OCI-LY1 (cell line): ENCODE measurements at regions not wholly inside any gene's neighbourhood (a gene's known extent, or its start where the extent isn't known, plus 50 kb on each side); places are given as distances from the start of the nearest gene placed in this dataset.

ENCODE experiments used
- EZH2 ChIP-seq: fragments of 200-600 bp; sonication (generic), shearing (Covaris generic); IDR thresholded peaks from 2 replicates; pipeline ENCODE4 v1.8.0; 2017; ENCODE audit warnings: borderline replicate concordance, mixed run types, mild to moderate bottlenecking, antibody characterized with exemption, low read length, moderate library complexity, mixed read lengths
- TF ChIP-seq, protein P1 (sequence below): fragments of 200-600 bp; sonication (generic), shearing (Covaris generic); IDR thresholded peaks from 2 replicates; pipeline ENCODE4 v1.5.1; 2017; ENCODE audit warnings: mild to moderate bottlenecking, antibody characterized with exemption, low read length, moderate library complexity, mixed read lengths

DNA sequence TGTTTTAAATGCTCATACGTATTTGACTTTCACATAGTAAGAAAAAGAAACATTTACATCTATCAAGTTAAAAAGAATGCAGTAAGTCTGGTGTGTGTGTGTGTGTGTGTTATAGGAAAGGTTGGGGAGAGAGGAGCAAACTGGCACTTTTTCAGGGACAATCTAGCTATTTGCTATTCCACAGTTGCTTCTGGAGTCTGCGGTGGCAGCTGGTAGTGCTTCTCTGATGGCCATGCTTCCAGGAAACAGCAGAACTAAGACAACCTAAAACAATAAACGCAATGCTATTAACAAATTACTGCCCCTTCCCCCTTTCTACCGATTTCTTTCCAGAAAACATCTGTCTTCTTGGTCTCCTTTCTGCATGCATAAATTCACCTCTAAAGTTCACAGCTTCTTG is 70.0 kb upstream of the CDH10 start:
- TF ChIP-seq, protein P1, sequence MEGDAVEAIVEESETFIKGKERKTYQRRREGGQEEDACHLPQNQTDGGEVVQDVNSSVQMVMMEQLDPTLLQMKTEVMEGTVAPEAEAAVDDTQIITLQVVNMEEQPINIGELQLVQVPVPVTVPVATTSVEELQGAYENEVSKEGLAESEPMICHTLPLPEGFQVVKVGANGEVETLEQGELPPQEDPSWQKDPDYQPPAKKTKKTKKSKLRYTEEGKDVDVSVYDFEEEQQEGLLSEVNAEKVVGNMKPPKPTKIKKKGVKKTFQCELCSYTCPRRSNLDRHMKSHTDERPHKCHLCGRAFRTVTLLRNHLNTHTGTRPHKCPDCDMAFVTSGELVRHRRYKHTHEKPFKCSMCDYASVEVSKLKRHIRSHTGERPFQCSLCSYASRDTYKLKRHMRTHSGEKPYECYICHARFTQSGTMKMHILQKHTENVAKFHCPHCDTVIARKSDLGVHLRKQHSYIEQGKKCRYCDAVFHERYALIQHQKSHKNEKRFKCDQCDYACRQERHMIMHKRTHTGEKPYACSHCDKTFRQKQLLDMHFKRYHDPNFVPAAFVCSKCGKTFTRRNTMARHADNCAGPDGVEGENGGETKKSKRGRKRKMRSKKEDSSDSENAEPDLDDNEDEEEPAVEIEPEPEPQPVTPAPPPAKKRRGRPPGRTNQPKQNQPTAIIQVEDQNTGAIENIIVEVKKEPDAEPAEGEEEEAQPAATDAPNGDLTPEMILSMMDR, result no peak
- TF ChIP-seq EZH2, result no peak
